ENCODE measurements at regions not wholly inside any gene's neighbourhood (a gene's known extent, or its start where the extent isn't known, plus 50 kb on each side); places are given as distances from the start of the nearest gene placed in this dataset.

- DNase-seq = no peak
Measured at GRCh38 chr5:61596265-61596664, 264.2 kb downstream of the ZSWIM6 start.

GRCh38 chr5:61597684-61598083, 265.6 kb downstream of the ZSWIM6 start:
- DNase-seq = no peak

- DNase-seq = no peak
Measured at GRCh38 chr5:61598126-61598525, 266.1 kb downstream of the ZSWIM6 start.

GRCh38 chr5:61599370-61600122, 267.5 kb downstream of the ZSWIM6 start:
- no peak for DNase-seq

GRCh38 chr5:61600123-61600444, 268.0 kb downstream of the ZSWIM6 start:
- no peak for DNase-seq

- DNase-seq = no peak
Measured at GRCh38 chr5:61600945-61601511, 269.0 kb downstream of the ZSWIM6 start.

- DNase-seq = no peak
Measured at GRCh38 chr5:61603211-61603908, 271.3 kb downstream of the ZSWIM6 start.

GRCh38 chr5:61604076-61605025, 272.3 kb downstream of the ZSWIM6 start:
- DNase-seq = no peak

- DNase-seq = no peak
Measured at GRCh38 chr5:61609840-61610677, 278.0 kb downstream of the ZSWIM6 start.

- DNase-seq = no peak
Measured at GRCh38 chr5:61610678-61611024, 278.6 kb downstream of the ZSWIM6 start.

- DNase-seq = no peak
Measured at GRCh38 chr5:61612431-61612830, 280.4 kb downstream of the ZSWIM6 start.

GRCh38 chr5:61613679-61614078, 281.6 kb downstream of the ZSWIM6 start:
- no peak for DNase-seq

- no peak for DNase-seq
Measured at GRCh38 chr5:61614606-61615005, 282.5 kb downstream of the ZSWIM6 start.

- DNase-seq = no peak
Measured at GRCh38 chr5:61617039-61617438, 285.0 kb downstream of the ZSWIM6 start.

GRCh38 chr5:61617995-61618525, 286.0 kb downstream of the ZSWIM6 start:
- no peak for DNase-seq

GRCh38 chr5:61618577-61618976, 286.5 kb downstream of the ZSWIM6 start:
- no peak for DNase-seq

- DNase-seq = no peak
Measured at GRCh38 chr5:61619289-61619688, 287.2 kb downstream of the ZSWIM6 start.

GRCh38 chr5:61619777-61620518, 287.9 kb downstream of the ZSWIM6 start:
- no peak for DNase-seq

GRCh38 chr5:61620699-61621182, 288.7 kb downstream of the ZSWIM6 start:
- no peak for DNase-seq

- DNase-seq = no peak
Measured at GRCh38 chr5:61621202-61621650, 289.2 kb downstream of the ZSWIM6 start.

- DNase-seq = no peak
Measured at GRCh38 chr5:61622156-61622555, 290.1 kb downstream of the ZSWIM6 start.

All from stimulated activated naive CD4-positive, alpha-beta T cell treated with Interleukin-2 at 50 U/mL for 16 hours (primary cell).